ENCODE measurements at regions not wholly inside any gene's neighbourhood (a gene's known extent, or its start where the extent isn't known, plus 50 kb on each side); places are given as distances from the start of the nearest gene placed in this dataset.

- POLR2A ChIA-PET = no interaction called here
- Histone ChIP-seq H3K27me3 (replicated peaks in 1 of 4; ENCODE audit: control extremely low read depth in 1 of 4, control insufficient read depth in 3 of 4, insufficient read depth in 4 of 4, low read length in 3 of 4) (peaks cover 0 to 3% (median 0%) of the 10 kb centered on the region in 4 experiments), H3K4me3 (ENCODE audit: control extremely low read depth in 1 of 5, extremely low read depth in 1 of 5, insufficient read depth in 1 of 5, low read depth in 2 of 5, low read length in 4 of 5) (no peak overlapping the region), H3K4me2 (replicated peaks; ENCODE audit: low read depth, low read length, poor library complexity, severe bottlenecking) (no peak overlapping the region), H3K27ac (ENCODE audit: low read length in 2 of 2) (no peak overlapping the region), H4K20me1 (ENCODE audit: control insufficient read depth, insufficient read depth, low read length, poor library complexity, severe bottlenecking) (no peaks in the 10 kb centered on the region), H3K9ac (ENCODE audit: low read length) (no peak overlapping the region), H3K79me2 (ENCODE audit: control insufficient read depth, insufficient read depth, low read length) (no peaks in the 10 kb centered on the region), H3K4me1 (ENCODE audit: control insufficient read depth in 2 of 2, insufficient read depth in 2 of 2, low read length in 2 of 2) (no peaks in the 10 kb centered on the region), H3K36me3 (replicated peaks in 1 of 2; ENCODE audit: control extremely low read depth in 1 of 2, control insufficient read depth in 1 of 2, extremely low read depth in 1 of 2, insufficient read depth in 2 of 2, low read length in 1 of 2) (no peaks in the 10 kb centered on the region), H2AFZ (ENCODE audit: insufficient read depth, low read depth, low read length, poor library complexity, severe bottlenecking) (no peak overlapping the region), H3K9me3 (ENCODE audit: control extremely low read depth in 1 of 3, control insufficient read depth in 2 of 3, insufficient read depth in 1 of 3, low read length in 2 of 3) (peaks cover 0 to 3% (median 0%) of the 10 kb centered on the region in 3 donors)
- no peak overlapping the region for H3K4me3 Mint-ChIP-seq
- CTCF ChIA-PET = no interaction called here
- no peak for TF ChIP-seq CTCF (IDR thresholded peaks at IDR 0.05)
- no peak for TF ChIP-seq EZH2 (IDR thresholded peaks at IDR 0.05; ENCODE audit: borderline replicate concordance, insufficient read depth, low read depth, low read length, poor library complexity, severe bottlenecking)
- H3K27ac Mint-ChIP-seq = no peak overlapping the region
- H3K9me3 Mint-ChIP-seq (ENCODE audit: insufficient read depth) = no peaks in the 10 kb centered on the region
- intact Hi-C loops (cut with micrococcal nuclease) = no loop called here
- WGBS (ENCODE audit: insufficient coverage) = 73% methylated on average over 7 of the region's 11 CpGs
- ATAC-seq (ENCODE audit: low read depth) (no peak), DNase-seq (no peak)
- H3K4me1 Mint-ChIP-seq = no peaks in the 10 kb centered on the region
- H3K27me3 Mint-ChIP-seq = peaks cover 3% of the 10 kb centered on the region
Measured at GRCh38 chr2:2831633-2832032, 500.6 kb upstream of the MYT1L start.

GRCh38 chr2:2830576-2830975, 499.5 kb upstream of the MYT1L start:
- POLR2A ChIA-PET = no interaction called here
- Histone ChIP-seq H3K27me3 (replicated peaks in 1 of 4; ENCODE audit: control extremely low read depth in 1 of 4, control insufficient read depth in 3 of 4, insufficient read depth in 4 of 4, low read length in 3 of 4) (peaks cover 0 to 3% (median 0%) of the 10 kb centered on the region in 4 experiments), H4K20me1 (ENCODE audit: control insufficient read depth, insufficient read depth, low read length, poor library complexity, severe bottlenecking) (no peaks in the 10 kb centered on the region), H3K36me3 (replicated peaks in 1 of 2; ENCODE audit: control extremely low read depth in 1 of 2, control insufficient read depth in 1 of 2, extremely low read depth in 1 of 2, insufficient read depth in 2 of 2, low read length in 1 of 2) (no peaks in the 10 kb centered on the region), H3K79me2 (ENCODE audit: control insufficient read depth, insufficient read depth, low read length) (no peaks in the 10 kb centered on the region), H2AFZ (ENCODE audit: insufficient read depth, low read depth, low read length, poor library complexity, severe bottlenecking) (no peak overlapping the region), H3K4me3 (ENCODE audit: control extremely low read depth in 1 of 5, extremely low read depth in 1 of 5, insufficient read depth in 1 of 5, low read depth in 2 of 5, low read length in 4 of 5) (no peak overlapping the region), H3K27ac (ENCODE audit: low read length in 2 of 2) (no peak overlapping the region), H3K4me2 (replicated peaks; ENCODE audit: low read depth, low read length, poor library complexity, severe bottlenecking) (no peak overlapping the region), H3K9me3 (ENCODE audit: control extremely low read depth in 1 of 3, control insufficient read depth in 2 of 3, insufficient read depth in 1 of 3, low read length in 2 of 3) (peaks cover 0 to 14% (median 0%) of the 10 kb centered on the region in 3 donors), H3K9ac (ENCODE audit: low read length) (no peak overlapping the region), H3K4me1 (ENCODE audit: control insufficient read depth in 2 of 2, insufficient read depth in 2 of 2, low read length in 2 of 2) (no peaks in the 10 kb centered on the region)
- ATAC-seq (ENCODE audit: low read depth) (no peak), DNase-seq (no peak)
- Mint-ChIP-seq H3K27ac (no peak overlapping the region), H3K4me1 (no peaks in the 10 kb centered on the region), H3K4me3 (no peak overlapping the region), H3K27me3 (peaks cover 3% of the 10 kb centered on the region), H3K9me3 (ENCODE audit: insufficient read depth) (no peaks in the 10 kb centered on the region)
- intact Hi-C loops (cut with micrococcal nuclease) = no loop called here
- WGBS (ENCODE audit: insufficient coverage) = 95% methylated on average over 3 of the region's 3 CpGs
- no peak for TF ChIP-seq CTCF (IDR thresholded peaks at IDR 0.05)
- TF ChIP-seq EZH2 (IDR thresholded peaks at IDR 0.05; ENCODE audit: borderline replicate concordance, insufficient read depth, low read depth, low read length, poor library complexity, severe bottlenecking) = no peak
- CTCF ChIA-PET = no interaction called here
